Neural cell (in vitro differentiated cells): ENCODE measurements at regions not wholly inside any gene's neighbourhood (a gene's known extent, or its start where the extent isn't known, plus 50 kb on each side); places are given as distances from the start of the nearest gene placed in this dataset.

Source experiments
- EZH2 ChIP-seq: fragments of 200-600, 300-800 bp; shearing (Covaris generic), sonication (generic); IDR thresholded peaks from 2 replicates; pipeline ENCODE4 v1.6.1; 2014; ENCODE audit warnings: antibody characterized with exemption, low read length, borderline replicate concordance, mild to moderate bottlenecking; ENCODE audit not compliant: insufficient read depth, poor library complexity, severe bottlenecking
- MXI1 ChIP-seq: fragments of 450-650 bp; conservative IDR thresholded peaks from 2 replicates; pipeline ENCODE4 v1.6.1; 2014; ENCODE audit warnings: antibody characterized with exemption, mild to moderate bottlenecking; ENCODE audit not compliant: poor library complexity, severe bottlenecking
- POLR2AphosphoS5 ChIP-seq: IDR thresholded peaks from 2 replicates; pipeline ENCODE4 v1.6.1; 2012
- RAD21 ChIP-seq: fragments of 450-650 bp; conservative IDR thresholded peaks from 2 replicates; pipeline ENCODE4 v1.6.1; 2014; ENCODE audit warnings: antibody characterized with exemption, mild to moderate bottlenecking, moderate library complexity
- TAF1 ChIP-seq: IDR thresholded peaks from 2 replicates; pipeline ENCODE4 v1.6.1; 2012; ENCODE audit warnings: low read depth
- TF ChIP-seq, protein P1 (sequence below): fragments of 450-650 bp; IDR thresholded peaks from 2 replicates; pipeline ENCODE4 v1.5.1; 2014; ENCODE audit warnings: antibody characterized with exemption, mild to moderate bottlenecking, moderate library complexity; ENCODE audit not compliant: poor library complexity, severe bottlenecking
- TF ChIP-seq, protein P2 (sequence below): IDR thresholded peaks from 2 replicates; pipeline ENCODE4 v1.6.1; 2012; ENCODE audit warnings: borderline replicate concordance

DNA sequence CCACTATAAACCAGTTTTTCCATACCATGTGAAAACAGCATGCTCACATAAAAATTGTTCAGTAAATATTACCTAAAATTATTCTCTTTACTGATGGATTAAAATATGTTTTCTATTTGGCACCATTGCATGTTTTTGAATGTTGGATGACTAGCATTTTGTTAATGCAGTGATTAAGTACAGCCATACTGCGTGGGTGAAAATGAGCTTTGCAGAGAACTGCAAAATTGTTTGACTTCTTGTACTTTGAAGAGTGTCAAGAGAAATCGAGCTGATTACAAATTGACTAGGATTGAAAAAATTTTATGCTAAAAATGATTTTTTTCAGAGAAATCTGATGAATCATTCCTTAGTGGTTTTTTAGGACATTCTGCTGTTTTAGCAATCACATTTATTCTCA, 452.9 kb downstream of the RPL10L start:
- TF ChIP-seq, protein P1, sequence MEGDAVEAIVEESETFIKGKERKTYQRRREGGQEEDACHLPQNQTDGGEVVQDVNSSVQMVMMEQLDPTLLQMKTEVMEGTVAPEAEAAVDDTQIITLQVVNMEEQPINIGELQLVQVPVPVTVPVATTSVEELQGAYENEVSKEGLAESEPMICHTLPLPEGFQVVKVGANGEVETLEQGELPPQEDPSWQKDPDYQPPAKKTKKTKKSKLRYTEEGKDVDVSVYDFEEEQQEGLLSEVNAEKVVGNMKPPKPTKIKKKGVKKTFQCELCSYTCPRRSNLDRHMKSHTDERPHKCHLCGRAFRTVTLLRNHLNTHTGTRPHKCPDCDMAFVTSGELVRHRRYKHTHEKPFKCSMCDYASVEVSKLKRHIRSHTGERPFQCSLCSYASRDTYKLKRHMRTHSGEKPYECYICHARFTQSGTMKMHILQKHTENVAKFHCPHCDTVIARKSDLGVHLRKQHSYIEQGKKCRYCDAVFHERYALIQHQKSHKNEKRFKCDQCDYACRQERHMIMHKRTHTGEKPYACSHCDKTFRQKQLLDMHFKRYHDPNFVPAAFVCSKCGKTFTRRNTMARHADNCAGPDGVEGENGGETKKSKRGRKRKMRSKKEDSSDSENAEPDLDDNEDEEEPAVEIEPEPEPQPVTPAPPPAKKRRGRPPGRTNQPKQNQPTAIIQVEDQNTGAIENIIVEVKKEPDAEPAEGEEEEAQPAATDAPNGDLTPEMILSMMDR: no peak
- TF ChIP-seq, protein P2, sequence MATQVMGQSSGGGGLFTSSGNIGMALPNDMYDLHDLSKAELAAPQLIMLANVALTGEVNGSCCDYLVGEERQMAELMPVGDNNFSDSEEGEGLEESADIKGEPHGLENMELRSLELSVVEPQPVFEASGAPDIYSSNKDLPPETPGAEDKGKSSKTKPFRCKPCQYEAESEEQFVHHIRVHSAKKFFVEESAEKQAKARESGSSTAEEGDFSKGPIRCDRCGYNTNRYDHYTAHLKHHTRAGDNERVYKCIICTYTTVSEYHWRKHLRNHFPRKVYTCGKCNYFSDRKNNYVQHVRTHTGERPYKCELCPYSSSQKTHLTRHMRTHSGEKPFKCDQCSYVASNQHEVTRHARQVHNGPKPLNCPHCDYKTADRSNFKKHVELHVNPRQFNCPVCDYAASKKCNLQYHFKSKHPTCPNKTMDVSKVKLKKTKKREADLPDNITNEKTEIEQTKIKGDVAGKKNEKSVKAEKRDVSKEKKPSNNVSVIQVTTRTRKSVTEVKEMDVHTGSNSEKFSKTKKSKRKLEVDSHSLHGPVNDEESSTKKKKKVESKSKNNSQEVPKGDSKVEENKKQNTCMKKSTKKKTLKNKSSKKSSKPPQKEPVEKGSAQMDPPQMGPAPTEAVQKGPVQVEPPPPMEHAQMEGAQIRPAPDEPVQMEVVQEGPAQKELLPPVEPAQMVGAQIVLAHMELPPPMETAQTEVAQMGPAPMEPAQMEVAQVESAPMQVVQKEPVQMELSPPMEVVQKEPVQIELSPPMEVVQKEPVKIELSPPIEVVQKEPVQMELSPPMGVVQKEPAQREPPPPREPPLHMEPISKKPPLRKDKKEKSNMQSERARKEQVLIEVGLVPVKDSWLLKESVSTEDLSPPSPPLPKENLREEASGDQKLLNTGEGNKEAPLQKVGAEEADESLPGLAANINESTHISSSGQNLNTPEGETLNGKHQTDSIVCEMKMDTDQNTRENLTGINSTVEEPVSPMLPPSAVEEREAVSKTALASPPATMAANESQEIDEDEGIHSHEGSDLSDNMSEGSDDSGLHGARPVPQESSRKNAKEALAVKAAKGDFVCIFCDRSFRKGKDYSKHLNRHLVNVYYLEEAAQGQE: no peak
- TF ChIP-seq RAD21 (no peak), POLR2AphosphoS5 (no peak), EZH2 (no peak), TAF1 (no peak), MXI1 (no peak)
